ENCODE measurements at regions not wholly inside any gene's neighbourhood (a gene's known extent, or its start where the extent isn't known, plus 50 kb on each side); places are given as distances from the start of the nearest gene placed in this dataset.
A peak's percentile ranks its signal among the peaks of the same experiment; 100 is the strongest.

GRCh38 chr13:90395846-90396245 is 951.6 kb upstream of the MIR17HG start:
- no peak for DNase-seq

GRCh38 chr13:90396266-90396665 is 951.2 kb upstream of the MIR17HG start:
- DNase-seq = no peak

GRCh38 chr13:90397503-90397902 is 950.0 kb upstream of the MIR17HG start:
- no peak for DNase-seq

DNA sequence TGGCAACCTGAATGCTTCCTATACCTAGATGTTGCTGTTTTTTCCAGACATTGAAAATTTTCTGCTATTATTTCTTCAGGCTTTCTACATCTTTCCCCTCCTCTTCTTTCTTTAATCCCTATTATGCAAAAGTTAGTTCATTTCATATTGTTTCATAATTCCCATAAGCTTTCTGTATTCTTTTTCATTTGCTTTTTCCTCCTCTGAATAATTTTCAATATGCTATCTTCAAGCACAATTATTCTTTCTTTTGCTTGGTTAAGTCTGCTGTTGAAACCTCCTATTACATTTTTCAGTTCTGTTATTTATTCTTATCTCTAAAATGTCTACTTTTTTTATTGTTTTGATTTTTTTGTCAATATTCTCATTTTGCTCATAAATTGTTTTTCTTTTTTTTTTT is 947.1 kb upstream of the MIR17HG start:
- DNase-seq = no peak

GRCh38 chr13:90401150-90401549 is 946.3 kb upstream of the MIR17HG start:
- no peak for DNase-seq

GRCh38 chr13:90402102-90402501 is 945.4 kb upstream of the MIR17HG start:
- DNase-seq = no peak

GRCh38 chr13:90402613-90403012 is 944.9 kb upstream of the MIR17HG start:
- no peak for DNase-seq

DNA sequence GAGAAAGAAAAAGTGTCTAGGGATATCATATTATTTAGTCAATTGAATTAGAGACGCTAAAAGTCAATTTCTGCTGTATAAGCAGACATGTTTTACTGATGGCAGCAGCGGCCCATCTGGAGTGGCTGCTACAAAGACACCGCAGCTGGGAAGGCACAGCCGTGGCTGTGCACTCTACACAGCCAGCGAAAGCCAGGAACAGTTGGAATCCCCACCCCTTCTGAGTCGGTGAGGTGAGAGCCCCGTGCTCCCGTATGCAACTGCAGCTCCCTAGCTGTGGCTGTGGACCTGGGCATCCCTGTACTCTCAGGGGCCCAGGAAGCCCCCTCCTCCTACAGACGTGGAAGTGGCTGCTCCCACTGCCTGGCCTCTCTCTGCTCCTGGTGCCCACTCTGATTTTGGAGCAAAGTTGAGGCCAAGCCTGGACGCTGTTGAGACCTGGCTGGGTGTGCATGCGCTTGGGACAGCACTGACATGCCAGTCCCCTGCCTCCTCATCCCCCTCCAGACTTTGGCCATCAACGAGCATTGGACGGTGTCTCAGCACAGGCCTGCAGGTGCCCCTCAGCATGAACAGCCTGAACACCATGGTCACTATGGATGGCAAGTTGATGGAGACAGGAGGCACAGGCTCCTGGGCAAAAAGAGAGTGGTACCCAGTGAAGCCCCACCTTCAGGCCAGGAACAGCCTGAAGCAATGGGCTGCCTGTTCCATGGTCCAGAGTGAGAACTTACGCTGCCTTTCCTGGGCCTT is 944.0 kb upstream of the MIR17HG start:
- DNase-seq = no peak

GRCh38 chr13:90405301-90405700 is 942.2 kb upstream of the MIR17HG start:
- no peak for DNase-seq

GRCh38 chr13:90412980-90413379 is 934.5 kb upstream of the MIR17HG start:
- no peak for DNase-seq

DNA sequence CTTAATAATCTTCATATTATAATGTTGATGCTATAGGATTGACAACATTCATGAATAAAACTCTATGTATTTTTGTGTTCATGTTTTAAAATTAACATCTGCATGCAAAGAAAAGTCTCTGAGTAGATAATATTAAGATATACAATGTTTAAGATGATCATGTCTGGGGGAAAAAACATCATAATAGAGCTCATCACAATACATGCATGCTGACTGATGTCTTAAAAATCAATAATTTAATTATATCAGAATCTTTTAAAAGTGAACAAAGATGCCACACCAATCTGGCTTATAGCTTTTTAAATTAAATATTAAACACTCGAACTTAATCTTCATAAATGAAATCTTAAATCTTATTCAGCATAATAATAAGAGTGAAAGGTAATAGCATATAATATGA is 933.9 kb upstream of the MIR17HG start:
- no peak for DNase-seq

- DNase-seq = peak; percentile 15
Observed at GRCh38 chr13:90414691-90415596, 932.5 kb upstream of the MIR17HG start.

DNA sequence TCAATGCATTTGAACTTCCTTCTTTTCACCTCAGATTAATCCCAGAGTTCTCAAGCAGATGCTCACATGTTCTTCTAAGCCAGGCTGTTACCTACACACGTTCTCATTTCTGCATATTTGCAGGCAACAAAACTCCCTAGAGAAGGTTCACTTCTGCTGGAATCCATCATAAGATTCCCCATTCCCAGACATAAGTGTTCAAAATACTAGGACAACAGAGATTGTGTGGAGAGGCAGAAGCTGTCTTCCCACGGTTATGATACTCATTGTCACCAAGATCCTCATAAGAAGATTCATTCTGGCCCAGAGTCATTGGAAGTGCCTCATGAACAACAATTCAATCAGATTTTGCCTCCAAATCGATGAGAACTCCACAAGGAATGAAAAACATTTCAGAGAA is 931.6 kb upstream of the MIR17HG start:
- DNase-seq = no peak

- DNase-seq = no peak
Observed at GRCh38 chr13:90416519-90416918, 931.0 kb upstream of the MIR17HG start.

DNA sequence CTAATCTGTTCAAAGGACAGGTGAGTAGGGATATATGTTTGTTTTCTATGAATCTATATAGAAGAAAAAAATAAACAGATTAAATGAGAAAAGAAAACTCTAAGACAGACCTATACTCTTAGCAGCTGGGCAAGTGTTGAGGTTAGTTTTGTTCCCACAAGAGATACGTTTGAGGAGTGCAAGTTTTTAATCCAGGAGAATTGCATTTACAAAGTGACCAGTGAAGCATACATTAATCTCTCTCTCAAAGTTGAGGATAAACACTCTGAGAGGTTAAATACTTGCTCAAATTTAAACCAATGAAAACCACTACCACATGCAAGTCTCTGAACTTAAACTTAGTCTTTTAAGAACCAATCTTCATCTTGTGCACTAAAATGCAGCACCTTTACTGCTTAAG is 930.5 kb upstream of the MIR17HG start:
- DNase-seq = no peak

- no peak for DNase-seq
Observed at GRCh38 chr13:90420683-90421082, 926.8 kb upstream of the MIR17HG start.

- DNase-seq = peak; percentile 2
Observed at GRCh38 chr13:90427322-90428272, 919.9 kb upstream of the MIR17HG start.

DNA sequence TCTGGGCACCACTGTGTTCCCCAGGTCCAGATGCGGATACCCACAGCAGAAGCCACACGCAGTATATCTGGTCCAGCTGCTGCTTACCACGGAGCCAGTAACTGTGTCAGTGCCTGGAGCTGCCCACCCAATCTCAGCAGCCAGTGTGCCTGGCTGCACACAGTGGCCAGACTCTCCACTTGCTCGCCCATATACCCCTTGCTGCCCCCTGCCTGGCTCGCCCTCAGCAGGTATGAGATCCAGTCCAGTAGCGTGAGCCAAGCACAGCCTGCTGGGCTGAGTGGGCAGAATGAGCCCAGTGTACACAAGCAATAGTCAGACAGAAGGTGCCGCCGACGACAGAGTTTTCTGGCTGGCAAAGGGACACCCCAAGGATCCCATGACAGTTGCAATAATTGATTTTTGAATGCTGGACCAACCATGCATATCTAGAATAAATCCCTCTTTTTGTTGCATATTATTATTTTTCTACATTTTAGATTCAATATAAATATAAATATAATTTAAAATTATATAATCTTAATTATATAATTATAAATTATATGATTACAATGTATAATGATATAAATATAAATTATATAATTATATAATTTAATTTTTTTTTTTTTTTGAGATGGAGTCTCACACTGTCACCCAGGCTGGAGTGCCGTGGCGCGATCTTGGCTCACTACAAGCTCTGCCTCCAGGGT is 918.8 kb upstream of the MIR17HG start:
- no peak for DNase-seq

- DNase-seq = no peak
Observed at GRCh38 chr13:90430127-90430526, 917.4 kb upstream of the MIR17HG start.

DNA sequence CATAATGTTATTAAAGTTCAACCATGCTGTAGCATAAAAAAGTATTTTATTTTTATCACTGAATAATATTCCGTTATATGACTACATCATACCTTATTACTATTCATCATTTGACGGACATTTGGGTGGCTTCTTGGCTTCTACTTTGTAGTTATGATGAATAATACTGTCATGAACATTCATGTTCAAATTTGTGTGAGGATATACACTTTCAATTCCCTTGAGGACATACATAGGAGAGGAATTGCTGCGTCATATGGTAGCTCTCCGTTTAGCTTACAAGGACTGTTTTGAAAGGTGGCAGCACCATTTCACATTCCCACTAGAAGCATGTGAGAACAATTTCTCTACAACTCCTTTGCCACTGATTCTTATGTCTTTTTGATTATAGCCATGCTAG is 910.8 kb upstream of the MIR17HG start:
- no peak for DNase-seq

DNA sequence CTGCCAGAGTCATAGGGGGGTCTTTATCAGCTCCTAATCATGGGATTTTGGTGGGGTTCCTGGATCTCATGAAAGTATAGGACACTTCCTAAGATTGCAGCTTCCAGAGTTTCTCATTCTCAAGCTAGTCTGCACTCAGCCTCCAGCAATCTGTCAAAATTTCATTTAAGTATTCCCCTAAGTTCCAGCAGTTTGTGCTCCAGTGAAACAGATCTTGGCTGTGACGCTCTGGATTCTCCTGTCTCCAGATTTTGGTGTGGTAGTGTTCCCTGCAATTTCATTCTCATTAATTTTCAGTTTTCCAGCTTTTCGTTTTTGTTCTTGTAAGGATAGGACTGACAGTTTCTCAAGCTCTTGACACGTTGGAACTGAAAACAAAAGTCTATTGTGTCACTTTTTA is 908.9 kb upstream of the MIR17HG start:
- DNase-seq = no peak

GRCh38 chr13:90443268-90443667 is 904.2 kb upstream of the MIR17HG start:
- DNase-seq = no peak

Data from NCI-H345 (cell line).